Keratinocyte (primary cell): ENCODE measurements at regions not wholly inside any gene's neighbourhood (a gene's known extent, or its start where the extent isn't known, plus 50 kb on each side); places are given as distances from the start of the nearest gene placed in this dataset.

Source experiments
- DNase-seq: peaks from one replicate; pipeline ENCODE4 v3.0.0-alpha.2; 2011; ENCODE audit warnings: low read depth, missing footprints, low spot score
- FAIRE-seq: peaks from 2 replicates; lab custom pipeline; 2011; peaks lifted over from hg19 to GRCh38; lab: Jason Lieb, UNC
- H2AFZ ChIP-seq: 2 replicates; pipeline ENCODE4 v1.6.0; 2012; ENCODE audit warnings: low read length, control low read depth, inconsistent platforms; ENCODE audit not compliant: control insufficient read depth
- H3K27ac ChIP-seq: 2 replicates; pipeline ENCODE4 v1.5.1; 2011; ENCODE audit warnings: low read length; ENCODE audit not compliant: control insufficient read depth, insufficient read depth
- H3K27me3 ChIP-seq: 3 replicates; pipeline ENCODE4 v1.6.0; 2011; ENCODE audit warnings: low read length; ENCODE audit not compliant: control insufficient read depth, insufficient read depth; ENCODE audit errors: extremely low read depth
- H3K36me3 ChIP-seq, 2 experiments: 2 replicates in 1 of 2; 3 replicates in 1 of 2; pipeline ENCODE4 v1.5.1; 2011; ENCODE audit warnings: low read length in 2 of 2, mild to moderate bottlenecking in 1 of 2; ENCODE audit not compliant: control insufficient read depth in 2 of 2, insufficient read depth in 2 of 2; ENCODE audit errors: extremely low read depth in 1 of 2
- H3K4me1 ChIP-seq: 3 replicates; pipeline ENCODE4 v1.5.1; 2011; ENCODE audit warnings: low read length; ENCODE audit not compliant: control insufficient read depth, insufficient read depth; ENCODE audit errors: extremely low read depth
- H3K4me2 ChIP-seq: 3 replicates; pipeline ENCODE4 v1.6.0; 2011; ENCODE audit warnings: low read depth, low read length; ENCODE audit not compliant: control insufficient read depth, insufficient read depth; ENCODE audit errors: extremely low read depth
- H3K4me3 ChIP-seq, 3 experiments: fragments of 200-600 bp in 1 of 3; sonication (generic) in 1 of 3; 2 replicates in 2 of 3; 3 replicates in 1 of 3; pipeline ENCODE4 v1.5.1; 2011 to 2016; ENCODE audit warnings: low read length in 3 of 3, mild to moderate bottlenecking in 3 of 3, control low read depth in 2 of 3, inconsistent platforms in 1 of 3, low read depth in 1 of 3, mixed read lengths in 1 of 3, mixed run types in 1 of 3, moderate library complexity in 1 of 3; ENCODE audit not compliant: control insufficient read depth in 2 of 3, insufficient read depth in 2 of 3; ENCODE audit errors: extremely low read depth in 1 of 3
- H3K79me2 ChIP-seq: 2 replicates; pipeline ENCODE4 v1.6.0; 2012; ENCODE audit warnings: low read length; ENCODE audit not compliant: control insufficient read depth, insufficient read depth
- H3K9ac ChIP-seq: 3 replicates; pipeline ENCODE4 v1.6.0; 2011; ENCODE audit warnings: low read length; ENCODE audit not compliant: control insufficient read depth, insufficient read depth; ENCODE audit errors: extremely low read depth
- H3K9me1 ChIP-seq: 3 replicates; pipeline ENCODE4 v1.6.0; 2011; ENCODE audit warnings: low read length; ENCODE audit not compliant: control insufficient read depth, insufficient read depth; ENCODE audit errors: extremely low read depth
- H3K9me3 ChIP-seq: 2 replicates; pipeline ENCODE4 v1.5.1; 2012; ENCODE audit warnings: low read depth, low read length; ENCODE audit not compliant: control insufficient read depth
- H4K20me1 ChIP-seq: 3 replicates; pipeline ENCODE4 v1.6.0; 2011; ENCODE audit warnings: low read length; ENCODE audit not compliant: control insufficient read depth, insufficient read depth; ENCODE audit errors: extremely low read depth
- CTCF ChIP-seq, 3 experiments: IDR thresholded peaks in 1 of 3; conservative IDR thresholded peaks in 1 of 3; optimal IDR thresholded peaks in 1 of 3; 2 replicates in 2 of 3; 3 replicates in 1 of 3; pipeline versions ENCODE3 to v1.5.1; 2011; ENCODE audit warnings: low read length in 3 of 3, mild to moderate bottlenecking in 3 of 3, moderate library complexity in 2 of 3, control low read depth in 1 of 3, inconsistent platforms in 1 of 3; ENCODE audit not compliant: insufficient read depth in 2 of 3; ENCODE audit errors: extremely low read depth in 1 of 3
- EZH2 ChIP-seq: IDR thresholded peaks from one replicate; pipeline ENCODE4 v1.6.1; 2012; ENCODE audit warnings: inconsistent platforms, mild to moderate bottlenecking, low read length, moderate library complexity
- dilution Hi-C: fragments of 300-500 bp; cut with MboI; formaldehyde crosslinking; loops from one replicate; pipeline ENCODE4 v1.7.0; 2020; ENCODE audit warnings: low sequenced_read_pairs; ENCODE audit not compliant: extremely low pct_ligation_motif_present

DNA sequence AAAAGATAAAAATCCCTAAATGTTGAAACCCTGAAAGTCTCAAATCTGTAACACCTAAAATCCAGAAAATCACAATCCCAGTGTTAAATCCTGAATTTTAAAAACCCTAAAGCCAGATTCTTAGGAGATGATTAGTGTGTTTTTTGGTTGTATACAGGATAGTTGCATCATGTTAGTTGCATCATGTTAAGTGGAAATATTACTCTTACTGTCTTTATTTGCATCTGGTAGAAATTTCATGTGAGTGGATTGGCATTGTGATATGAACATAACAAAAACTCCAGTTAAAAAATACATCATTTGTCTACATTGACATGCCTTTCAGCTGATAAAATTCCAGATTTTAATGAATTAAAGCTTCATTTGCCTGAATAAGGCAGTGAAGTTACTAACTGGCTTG, 683.1 kb upstream of the ACVR2A start:
- H3K4me3 ChIP-seq, result no peak overlapping the region
- H3K27me3 ChIP-seq, result no peaks in the 10 kb centered on the region
- H3K9me1 ChIP-seq, result no peaks in the 10 kb centered on the region
- H3K79me2 ChIP-seq, result no peaks in the 10 kb centered on the region
- dilution Hi-C loops, result no loop called here
- no peak overlapping the region for H3K4me2 ChIP-seq
- TF ChIP-seq CTCF (optimal IDR thresholded peaks at IDR 0.05 in 1 of 3, IDR thresholded peaks at IDR 0.05 in 1 of 3, conservative IDR thresholded peaks at IDR 0.05 in 1 of 3; ENCODE audit: extremely low read depth in 1 of 3, insufficient read depth in 2 of 3, low read length in 3 of 3) (no peak), EZH2 (no peak)
- no peak for DNase-seq
- no peak overlapping the region for H3K27ac ChIP-seq
- no peak overlapping the region for H3K9ac ChIP-seq
- no peaks in the 10 kb centered on the region for H3K4me1 ChIP-seq
- FAIRE-seq, result no peak
- H4K20me1 ChIP-seq, result no peaks in the 10 kb centered on the region
- H2AFZ ChIP-seq, result no peak overlapping the region
- H3K9me3 ChIP-seq, result no peaks in the 10 kb centered on the region
- H3K36me3 ChIP-seq, result no peaks in the 10 kb centered on the region

DNA sequence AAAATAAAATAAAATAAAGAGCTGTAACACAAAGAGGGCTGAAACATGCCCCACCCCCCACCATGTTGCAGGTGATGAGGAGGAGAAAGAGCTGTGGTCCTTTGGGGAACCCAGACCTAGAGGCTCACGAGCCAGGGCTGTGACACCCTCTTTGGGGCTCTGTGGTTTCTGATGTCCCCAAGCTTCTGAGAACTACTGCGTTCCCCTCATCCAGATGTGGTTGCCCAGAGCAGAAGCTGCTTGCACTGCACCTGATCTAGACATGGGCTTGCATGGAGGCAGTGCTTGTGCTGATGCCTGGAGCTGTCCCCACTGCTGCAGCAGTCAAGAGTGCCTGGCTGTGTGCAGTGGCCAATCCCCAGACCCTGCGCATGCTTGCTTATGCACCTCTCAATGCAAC, 687.9 kb upstream of the ACVR2A start:
- no peaks in the 10 kb centered on the region for H3K79me2 ChIP-seq
- dilution Hi-C loops, result no loop called here
- H3K9me3 ChIP-seq, result no peaks in the 10 kb centered on the region
- H3K4me3 ChIP-seq, result no peak overlapping the region
- H2AFZ ChIP-seq, result no peak overlapping the region
- H3K9ac ChIP-seq, result no peak overlapping the region
- no peaks in the 10 kb centered on the region for H3K27me3 ChIP-seq
- no peaks in the 10 kb centered on the region for H3K9me1 ChIP-seq
- H3K4me2 ChIP-seq, result no peak overlapping the region
- no peak overlapping the region for H3K27ac ChIP-seq
- TF ChIP-seq CTCF (optimal IDR thresholded peaks at IDR 0.05 in 1 of 3, IDR thresholded peaks at IDR 0.05 in 1 of 3, conservative IDR thresholded peaks at IDR 0.05 in 1 of 3; ENCODE audit: extremely low read depth in 1 of 3, insufficient read depth in 2 of 3, low read length in 3 of 3) (no peak), EZH2 (no peak)
- DNase-seq (no peak), FAIRE-seq (no peak)
- no peaks in the 10 kb centered on the region for H3K36me3 ChIP-seq
- no peaks in the 10 kb centered on the region for H3K4me1 ChIP-seq
- H4K20me1 ChIP-seq, result no peaks in the 10 kb centered on the region
